Liver (tissue), 8 donors: ENCODE measurements at regions not wholly inside any gene's neighbourhood (a gene's known extent, or its start where the extent isn't known, plus 50 kb on each side); places are given as distances from the start of the nearest gene placed in this dataset.

Experiments used
- DNase-seq: peaks from one replicate; pipeline ENCODE4 v3.0.0-alpha.2; 2017; ENCODE audit warnings: low spot score
- H3K27ac ChIP-seq, 2 donors: one replicate each; pipeline ENCODE4 v1.7.0; 2013; ENCODE audit warnings: inconsistent platforms in 2 of 2, low read length in 2 of 2, control low read depth in 1 of 2, low read depth in 1 of 2, mild to moderate bottlenecking in 1 of 2
- H3K27me3 ChIP-seq, 4 donors: one replicate each; pipeline versions ENCODE4 v1.6.1 to v1.7.0; 2013; ENCODE audit warnings: low read length in 3 of 4, inconsistent platforms in 1 of 4, mild to moderate bottlenecking in 1 of 4, moderate library complexity in 1 of 4; ENCODE audit not compliant: control insufficient read depth in 4 of 4, insufficient read depth in 4 of 4
- H3K36me3 ChIP-seq, 4 donors: one replicate each; pipeline versions ENCODE4 v1.6.1 to v1.7.0; 2013; ENCODE audit warnings: low read length in 3 of 4, mild to moderate bottlenecking in 3 of 4, low read depth in 1 of 4, moderate library complexity in 1 of 4; ENCODE audit not compliant: control insufficient read depth in 4 of 4, insufficient read depth in 3 of 4
- H3K4me1 ChIP-seq, 4 donors: one replicate each; pipeline versions ENCODE4 v1.6.1 to v1.7.0; 2013; ENCODE audit warnings: low read length in 3 of 4, mild to moderate bottlenecking in 3 of 4, moderate library complexity in 1 of 4; ENCODE audit not compliant: control insufficient read depth in 4 of 4, insufficient read depth in 4 of 4
- H3K4me3 ChIP-seq, 3 donors: one replicate each; pipeline versions ENCODE4 v1.6.1 to v1.7.0; 2013; ENCODE audit warnings: low read length in 3 of 3, control low read depth in 1 of 3, low read depth in 1 of 3, mild to moderate bottlenecking in 1 of 3
- H3K9ac ChIP-seq, 2 donors: one replicate each; pipeline ENCODE4 v1.7.0; 2013; ENCODE audit warnings: low read length in 2 of 2, mild to moderate bottlenecking in 2 of 2, moderate library complexity in 2 of 2, control low read depth in 1 of 2, low read depth in 1 of 2
- H3K9me3 ChIP-seq, 4 donors: one replicate each; pipeline versions ENCODE4 v1.6.1 to v1.7.0; 2013; ENCODE audit warnings: low read length in 3 of 4; ENCODE audit not compliant: control insufficient read depth in 4 of 4
- ATF3 ChIP-seq: IDR thresholded peaks from 2 replicates; pipeline ENCODE4 v1.6.1; 2016; ENCODE audit warnings: antibody characterized with exemption
- CTCF ChIP-seq: fragments of 150-350 bp; IDR thresholded peaks from 2 replicates; pipeline ENCODE4 v1.5.1; 2017; ENCODE audit warnings: improper control_type of control experiment, low read depth, low read length; ENCODE audit not compliant: missing input control
- FOXA2 ChIP-seq: IDR thresholded peaks from 2 replicates; pipeline ENCODE4 v1.6.1; 2016; ENCODE audit warnings: antibody characterized with exemption
- GABPA ChIP-seq, 2 donors: IDR thresholded peaks in 1 of 2; conservative IDR thresholded peaks in 1 of 2; 2 replicates each; pipeline ENCODE4 v1.6.1; 2016; ENCODE audit warnings: antibody characterized with exemption in 2 of 2, mild to moderate bottlenecking in 1 of 2, moderate library complexity in 1 of 2
- HNF4A ChIP-seq, 2 donors: conservative IDR thresholded peaks; 2 replicates each; pipeline ENCODE4 v1.6.1; 2016; ENCODE audit warnings: antibody characterized with exemption in 2 of 2, mild to moderate bottlenecking in 2 of 2
- HNF4G ChIP-seq: IDR thresholded peaks from 2 replicates; pipeline ENCODE4 v1.6.1; 2016; ENCODE audit warnings: antibody characterized with exemption
- MAX ChIP-seq: IDR thresholded peaks from 2 replicates; pipeline ENCODE4 v1.6.1; 2016; ENCODE audit warnings: antibody characterized with exemption
- NR2F2 ChIP-seq: IDR thresholded peaks from 2 replicates; pipeline ENCODE4 v1.6.1; 2016; ENCODE audit warnings: antibody characterized with exemption
- RAD21 ChIP-seq, 2 donors: IDR thresholded peaks; 2 replicates each; pipeline ENCODE4 v1.6.1; 2016; ENCODE audit warnings: antibody characterized with exemption in 2 of 2, mild to moderate bottlenecking in 2 of 2
- REST ChIP-seq: IDR thresholded peaks from 2 replicates; pipeline ENCODE4 v1.6.1; 2016; ENCODE audit warnings: antibody characterized with exemption, mild to moderate bottlenecking
- RXRA ChIP-seq, 2 donors: IDR thresholded peaks; 2 replicates each; pipeline ENCODE4 v1.6.1; 2017 to 2018; ENCODE audit warnings: antibody characterized with exemption in 2 of 2, mild to moderate bottlenecking in 1 of 2
- SP1 ChIP-seq: IDR thresholded peaks from 2 replicates; pipeline ENCODE4 v1.6.1; 2018; ENCODE audit warnings: antibody characterized with exemption, mild to moderate bottlenecking
- TAF1 ChIP-seq: conservative IDR thresholded peaks from 2 replicates; pipeline ENCODE4 v1.6.1; 2016; ENCODE audit warnings: antibody characterized with exemption, mild to moderate bottlenecking
- YY1 ChIP-seq: IDR thresholded peaks from 2 replicates; pipeline ENCODE4 v1.6.1; 2016; ENCODE audit warnings: antibody characterized with exemption, mild to moderate bottlenecking
- ZBTB33 ChIP-seq: IDR thresholded peaks from 2 replicates; pipeline ENCODE4 v1.6.1; 2016; ENCODE audit warnings: antibody characterized with exemption
- WGBS: extraction: QIAGEN DNeasy Blood & Tissue Kit; methylation state at CpG from one replicate; pipeline ENCODE4 v1.1.7; 2013; 5-methylcytosine and 5-hydroxymethylcytosine counted together
- donor health status: healthy.
- donor health status: healthy.
- donor health status: healthy.
- donor health status: healthy.
- donor health status: healthy.

- no peaks in the 10 kb centered on the region for H3K4me1 ChIP-seq
- no peaks in the 10 kb centered on the region for H3K36me3 ChIP-seq
- no peaks in the 10 kb centered on the region for H3K27me3 ChIP-seq
- no peak overlapping the region for H3K4me3 ChIP-seq
- no peaks in the 10 kb centered on the region for H3K9me3 ChIP-seq
- H3K9ac ChIP-seq: no peak overlapping the region
- WGBS: 83% methylated on average over 4 of the region's 4 CpGs
- TF ChIP-seq MAX: no peak
- no peak for TF ChIP-seq REST
- TF ChIP-seq ZBTB33: no peak
- no peak for TF ChIP-seq FOXA2
- no peak for TF ChIP-seq HNF4G
- no peak for TF ChIP-seq CTCF
- no peak for TF ChIP-seq GABPA (IDR thresholded peaks at IDR 0.05 in 1 of 2, conservative IDR thresholded peaks at IDR 0.05 in 1 of 2)
- no peak for TF ChIP-seq YY1
- no peak for DNase-seq
- H3K27ac ChIP-seq: no peak overlapping the region
Measured at GRCh38 chr9:113786071-113786470, 90.0 kb upstream of the ZNF618 start.

GRCh38 chr9:113787871-113788270 lies 88.2 kb upstream of the ZNF618 start:
- H3K9ac ChIP-seq: no peak overlapping the region
- no peaks in the 10 kb centered on the region for H3K4me1 ChIP-seq
- no peaks in the 10 kb centered on the region for H3K9me3 ChIP-seq
- no peaks in the 10 kb centered on the region for H3K36me3 ChIP-seq
- 87% methylated on average over 8 of the region's 8 CpGs for WGBS
- no peak overlapping the region for H3K27ac ChIP-seq
- H3K4me3 ChIP-seq: no peak overlapping the region
- DNase-seq: no peak
- no peaks in the 10 kb centered on the region for H3K27me3 ChIP-seq
- TF ChIP-seq MAX: no peak
- TF ChIP-seq ATF3: no peak
- no peak for TF ChIP-seq YY1
- TF ChIP-seq RAD21 (IDR thresholded peaks at IDR 0.05): no peak
- no peak for TF ChIP-seq SP1
- TF ChIP-seq TAF1: no peak
- TF ChIP-seq HNF4A (conservative IDR thresholded peaks at IDR 0.05): no peak
- no peak for TF ChIP-seq FOXA2
- no peak for TF ChIP-seq CTCF
- no peak for TF ChIP-seq GABPA (IDR thresholded peaks at IDR 0.05 in 1 of 2, conservative IDR thresholded peaks at IDR 0.05 in 1 of 2)
- TF ChIP-seq RXRA (IDR thresholded peaks at IDR 0.05): no peak
- TF ChIP-seq HNF4G: no peak
- TF ChIP-seq NR2F2: no peak
- no peak for TF ChIP-seq REST
